ENCODE measurements at regions not wholly inside any gene's neighbourhood (a gene's known extent, or its start where the extent isn't known, plus 50 kb on each side); places are given as distances from the start of the nearest gene placed in this dataset.

DNA sequence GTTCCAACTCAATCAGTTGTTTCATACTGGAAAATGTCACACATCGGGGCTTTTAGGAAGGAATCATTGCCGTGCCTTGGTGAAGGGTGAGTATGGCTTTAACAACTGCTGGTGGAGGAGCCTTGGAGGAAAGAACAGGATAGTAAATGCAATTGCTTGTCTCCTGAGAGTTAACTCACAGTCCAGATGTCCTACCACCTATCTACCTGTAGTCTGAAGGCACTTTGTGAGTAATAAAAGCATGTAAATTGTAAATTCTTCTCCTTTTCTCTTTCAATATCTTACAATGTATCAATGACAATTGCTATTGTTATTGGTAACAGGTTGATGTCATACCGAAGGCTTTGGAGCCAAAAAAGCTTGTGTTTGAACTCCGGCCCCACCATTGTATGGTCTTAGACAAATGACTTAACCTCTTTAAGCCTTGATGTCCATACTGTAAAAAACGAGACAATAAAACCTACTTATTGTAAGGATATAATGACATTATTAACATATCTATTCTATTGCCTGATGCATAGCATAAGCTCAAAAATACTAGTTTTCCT is 397.4 kb downstream of the ADAMTS20 start:
- TF ChIP-seq POLR2AphosphoS5 (IDR thresholded peaks at IDR 0.05) (no peak), POLR2A (IDR thresholded peaks at IDR 0.05) (no peak), EP300 (IDR thresholded peaks at IDR 0.05) (no peak)
- TF ChIP-seq, protein P1, sequence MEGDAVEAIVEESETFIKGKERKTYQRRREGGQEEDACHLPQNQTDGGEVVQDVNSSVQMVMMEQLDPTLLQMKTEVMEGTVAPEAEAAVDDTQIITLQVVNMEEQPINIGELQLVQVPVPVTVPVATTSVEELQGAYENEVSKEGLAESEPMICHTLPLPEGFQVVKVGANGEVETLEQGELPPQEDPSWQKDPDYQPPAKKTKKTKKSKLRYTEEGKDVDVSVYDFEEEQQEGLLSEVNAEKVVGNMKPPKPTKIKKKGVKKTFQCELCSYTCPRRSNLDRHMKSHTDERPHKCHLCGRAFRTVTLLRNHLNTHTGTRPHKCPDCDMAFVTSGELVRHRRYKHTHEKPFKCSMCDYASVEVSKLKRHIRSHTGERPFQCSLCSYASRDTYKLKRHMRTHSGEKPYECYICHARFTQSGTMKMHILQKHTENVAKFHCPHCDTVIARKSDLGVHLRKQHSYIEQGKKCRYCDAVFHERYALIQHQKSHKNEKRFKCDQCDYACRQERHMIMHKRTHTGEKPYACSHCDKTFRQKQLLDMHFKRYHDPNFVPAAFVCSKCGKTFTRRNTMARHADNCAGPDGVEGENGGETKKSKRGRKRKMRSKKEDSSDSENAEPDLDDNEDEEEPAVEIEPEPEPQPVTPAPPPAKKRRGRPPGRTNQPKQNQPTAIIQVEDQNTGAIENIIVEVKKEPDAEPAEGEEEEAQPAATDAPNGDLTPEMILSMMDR (IDR thresholded peaks at IDR 0.05), result no peak
